Ovary (tissue), 3 donors: ENCODE measurements at regions not wholly inside any gene's neighbourhood (a gene's known extent, or its start where the extent isn't known, plus 50 kb on each side); places are given as distances from the start of the nearest gene placed in this dataset.

Source experiments
- CTCF ChIP-seq, 3 donors: fragments of 450-650 bp in 2 of 3; fragments of 200-600 bp in 1 of 3; IDR thresholded peaks; one replicate each; pipeline versions ENCODE4 v1.5.1 to v1.8.0; 2016 to 2022; ENCODE audit warnings: antibody characterized with exemption in 3 of 3, mild to moderate bottlenecking in 1 of 3
- POLR2A ChIP-seq: fragments of 450-650 bp; IDR thresholded peaks from one replicate; pipeline ENCODE4 v1.6.1; 2017; ENCODE audit warnings: antibody characterized with exemption, mild to moderate bottlenecking, moderate library complexity
- donor health status: DM: no; HTN: no; CAD: no.

- no peak for TF ChIP-seq POLR2A
- TF ChIP-seq CTCF (IDR thresholded peaks at IDR 0.05): no peak
Measured at GRCh38 chr3:180246688-180247195, 210.0 kb upstream of the PEX5L start.
